WTC11 (cell line): ENCODE measurements at regions not wholly inside any gene's neighbourhood (a gene's known extent, or its start where the extent isn't known, plus 50 kb on each side); places are given as distances from the start of the nearest gene placed in this dataset.

Experiments used
- ATAC-seq: fragments of 200-7000 bp; cut with Tn5 transposase; 2 replicates; pipeline ENCODE4 v1.10.0; 2021; ENCODE audit warnings: mild to moderate bottlenecking, moderate library complexity
- CTCF ChIA-PET: fragments of 300-600 bp; sonication (Branson Sonifier 250); formaldehyde crosslinking; loops from one replicate; lab custom pipeline; 2021; ENCODE audit warnings: antibody characterized with exemption; lab: Charles Lee
- POLR2A ChIA-PET: fragments of 350-600 bp; sonication (Branson Sonifier 250); formaldehyde crosslinking; loops from one replicate; lab custom pipeline; 2021; ENCODE audit warnings: antibody characterized with exemption; lab: Charles Lee
- DNase-seq: peaks from one replicate; pipeline ENCODE4 v3.0.0; 2021; ENCODE audit warnings: low spot score
- H3K27ac Mint-ChIP-seq: 2 replicates; pipeline ENCODE4 v1.8.0; 2021; ENCODE audit warnings: mixed read lengths
- H3K27me3 Mint-ChIP-seq: 2 replicates; pipeline ENCODE4 v1.8.0; 2021; ENCODE audit warnings: low read depth, mild to moderate bottlenecking, moderate library complexity, mixed read lengths
- H3K36me3 Mint-ChIP-seq: 2 replicates; pipeline ENCODE4 v1.8.0; 2021; ENCODE audit warnings: mixed read lengths
- H3K4me1 Mint-ChIP-seq: 2 replicates; pipeline ENCODE4 v1.8.0; 2022; ENCODE audit warnings: mixed read lengths
- H3K4me3 Mint-ChIP-seq: 2 replicates; pipeline ENCODE4 v1.8.0; 2021; ENCODE audit warnings: mild to moderate bottlenecking, moderate library complexity, mixed read lengths
- H3K9me3 Mint-ChIP-seq: 2 replicates; pipeline ENCODE4 v1.8.0; 2021; ENCODE audit warnings: mixed read lengths
- ATF6 ChIP-seq: sonication (generic); formaldehyde crosslinking; IDR thresholded peaks from 2 replicates; pipeline ENCODE4 v1.8.1; 2023; ENCODE audit warnings: mild to moderate bottlenecking, missing genetic modification reagents
- CBFB ChIP-seq: sonication (generic); formaldehyde crosslinking; IDR thresholded peaks from 2 replicates; pipeline ENCODE4 v1.8.1; 2022; ENCODE audit warnings: mild to moderate bottlenecking, low read depth, missing genetic modification reagents
- CTCF ChIP-seq: fragments of 200-600 bp; IDR thresholded peaks from 2 replicates; pipeline ENCODE4 v1.8.0; 2022; ENCODE audit warnings: antibody characterized with exemption
- E2F5 ChIP-seq: sonication (generic); formaldehyde crosslinking; IDR thresholded peaks from 2 replicates; pipeline ENCODE4 v1.8.1; 2022; ENCODE audit warnings: mild to moderate bottlenecking, moderate library complexity, missing genetic modification reagents
- ETV6 ChIP-seq: sonication (generic); formaldehyde crosslinking; IDR thresholded peaks from 2 replicates; pipeline ENCODE4 v1.8.1; 2022; ENCODE audit warnings: mild to moderate bottlenecking, missing genetic modification reagents
- GABPB1 ChIP-seq: sonication (generic); formaldehyde crosslinking; IDR thresholded peaks from 2 replicates; pipeline ENCODE4 v1.8.1; 2023; ENCODE audit warnings: mild to moderate bottlenecking, missing genetic modification reagents
- GRHL2 ChIP-seq: fragments of 250-450 bp; sonication (Bioruptor Pico); IDR thresholded peaks from 2 replicates; pipeline ENCODE4 v1.8.0; 2022; ENCODE audit warnings: mild to moderate bottlenecking, moderate library complexity; ENCODE audit not compliant: insufficient replicate concordance, severe bottlenecking
- IRF2 ChIP-seq: sonication (generic); formaldehyde crosslinking; IDR thresholded peaks from 2 replicates; pipeline ENCODE4 v1.8.0; 2022; ENCODE audit warnings: low read depth, missing genetic modification reagents, borderline replicate concordance
- NR2C2 ChIP-seq: sonication (generic); formaldehyde crosslinking; IDR thresholded peaks from 2 replicates; pipeline ENCODE4 v1.8.0; 2022; ENCODE audit warnings: mild to moderate bottlenecking, missing genetic modification reagents
- RORB ChIP-seq: fragments of 250-450 bp; sonication (Bioruptor Pico); IDR thresholded peaks from 2 replicates; pipeline ENCODE4 v1.9.0; 2021; ENCODE audit warnings: mild to moderate bottlenecking
- SP1 ChIP-seq: sonication (generic); formaldehyde crosslinking; conservative IDR thresholded peaks from 2 replicates; pipeline ENCODE4 v1.8.1; 2022; ENCODE audit warnings: missing genetic modification reagents
- TEAD4 ChIP-seq: sonication (generic); formaldehyde crosslinking; IDR thresholded peaks from 2 replicates; pipeline ENCODE4 v1.8.0; 2022; ENCODE audit warnings: mild to moderate bottlenecking, missing genetic modification reagents
- TP53 ChIP-seq: sonication (generic); formaldehyde crosslinking; IDR thresholded peaks from 2 replicates; pipeline ENCODE4 v1.8.1; 2023; ENCODE audit warnings: mild to moderate bottlenecking, missing genetic modification reagents
- ZNF219 ChIP-seq: sonication (generic); formaldehyde crosslinking; IDR thresholded peaks from 2 replicates; pipeline ENCODE4 v1.8.0; 2023; ENCODE audit warnings: missing genetic modification reagents, mild to moderate bottlenecking, borderline replicate concordance
- ZNF423 ChIP-seq: fragments of 250-450 bp; sonication (Bioruptor Pico); IDR thresholded peaks from 2 replicates; pipeline ENCODE4 v2.1.2; 2022; ENCODE audit warnings: mild to moderate bottlenecking, moderate library complexity
- ZNF512 ChIP-seq: sonication (generic); formaldehyde crosslinking; IDR thresholded peaks from 2 replicates; pipeline ENCODE4 v1.8.1; 2022; ENCODE audit warnings: missing genetic modification reagents, borderline replicate concordance
- ZNF671 ChIP-seq: fragments of 250-450 bp; sonication (Bioruptor Pico); IDR thresholded peaks from 2 replicates; pipeline ENCODE4 v1.8.0; 2021; ENCODE audit warnings: mild to moderate bottlenecking
- ZSCAN18 ChIP-seq: fragments of 250-450 bp; sonication (Bioruptor Pico); IDR thresholded peaks from 2 replicates; pipeline ENCODE4 v2.1.2; 2022; ENCODE audit warnings: mild to moderate bottlenecking, moderate library complexity

GRCh38 chrX:56000729-56001128, 231.4 kb upstream of the KLF8 start (continued):
- TF ChIP-seq IRF2 (CRISPR knock-in tag) (no peak), ATF6 (CRISPR knock-in tag) (no peak), TEAD4 (CRISPR knock-in tag) (no peak)

GRCh38 chrX:56025872-56026571, 206.1 kb upstream of the KLF8 start:
- ChIA-PET POLR2A (interaction anchor here (1.0 kb wide), 1 partner anchor 207 kb away, joined by 3 read pairs; no protein-coding TSS in a partner anchor), CTCF (interaction anchor here (0.9 to 1.6 kb wide), 4 partner anchors 205 to 224 kb away, joined by 3 to 6 read pairs (median 3); no protein-coding TSS in a partner anchor)
- Mint-ChIP-seq H3K27ac (no peak overlapping the region), H3K36me3 (no peaks in the 10 kb centered on the region), H3K27me3 (no peaks in the 10 kb centered on the region), H3K4me3 (no peak overlapping the region), H3K9me3 (peaks cover 5% of the 10 kb centered on the region; the same call in 1 of the 2 replicates), H3K4me1 (peaks cover 13% of the 10 kb centered on the region)
- TF ChIP-seq E2F5: no peak
- TF ChIP-seq ZNF512 (CRISPR knock-in tag): no peak
- no peak for TF ChIP-seq ZSCAN18 (CRISPR knock-in tag)
- TF ChIP-seq RORB (CRISPR knock-in tag): no peak
- TF ChIP-seq TEAD4 (CRISPR knock-in tag): no peak
- TF ChIP-seq CBFB (CRISPR knock-in tag): no peak
- TF ChIP-seq TP53: no peak
- no peak for TF ChIP-seq GABPB1 (CRISPR knock-in tag)
- TF ChIP-seq ZNF219 (CRISPR knock-in tag): no peak
- no peak for TF ChIP-seq ZNF671
- no peak for TF ChIP-seq GRHL2 (CRISPR knock-in tag)
- TF ChIP-seq NR2C2: no peak
- no peak for TF ChIP-seq CTCF
- TF ChIP-seq ETV6 (CRISPR knock-in tag): no peak
- TF ChIP-seq ZNF423 (CRISPR knock-in tag): no peak
- no peak for TF ChIP-seq SP1 (CRISPR knock-in tag)
- no peak for DNase-seq
- ATAC-seq: no peak
